Adrenal gland (tissue), 9 donors: ENCODE measurements at regions not wholly inside any gene's neighbourhood (a gene's known extent, or its start where the extent isn't known, plus 50 kb on each side); places are given as distances from the start of the nearest gene placed in this dataset.

Experiments
- DNase-seq, 7 donors: peaks; one replicate each; pipeline ENCODE4 v3.0.0-alpha.2; 2019 to 2020
- H3K27ac ChIP-seq, 5 donors: fragments of 200-600 bp; sonication (generic) in 4 of 5; 1 replicate in 3 of 5; 2 replicates in 2 of 5; pipeline versions ENCODE4 v1.5.1 to v1.8.0; 2016 to 2020; ENCODE audit warnings: mild to moderate bottlenecking in 1 of 5
- H3K27me3 ChIP-seq: fragments of 200-600 bp; 2 replicates; pipeline ENCODE4 v1.8.0; 2021
- H3K36me3 ChIP-seq, 2 donors: fragments of 200-600 bp; replicated peaks in 1 of 2; 1 replicate in 1 of 2; 2 replicates in 1 of 2; pipeline versions ENCODE4 v1.5.1 to v1.8.0; 2018 to 2022
- H3K4me1 ChIP-seq, 2 donors: fragments of 200-600 bp; replicated peaks in 1 of 2; 1 replicate in 1 of 2; 2 replicates in 1 of 2; pipeline versions ENCODE4 v1.5.1 to v1.8.0; 2018 to 2021
- H3K4me3 ChIP-seq, 4 donors: fragments of 200-600 bp; sonication (generic) in 3 of 4; one replicate each; pipeline ENCODE4 v1.5.1; 2016 to 2018
- H3K9me3 ChIP-seq, 3 donors: fragments of 200-600 bp; sonication (generic) in 1 of 3; replicated peaks in 1 of 3; 1 replicate in 2 of 3; 2 replicates in 1 of 3; pipeline versions ENCODE4 v1.5.1 to v1.8.0; 2016 to 2021
- CTCF ChIP-seq, 6 experiments: fragments of 450-650 bp in 4 of 6; fragments of 200-600 bp in 2 of 6; sonication (generic) in 1 of 6; IDR thresholded peaks; 1 replicate in 5 of 6; 2 replicates in 1 of 6; pipeline versions ENCODE4 v1.5.1 to v1.8.0; 2016 to 2021; ENCODE audit warnings: antibody characterized with exemption in 6 of 6, mild to moderate bottlenecking in 2 of 6, moderate library complexity in 1 of 6
- POLR2A ChIP-seq, 2 donors: fragments of 450-650 bp; IDR thresholded peaks; one replicate each; pipeline ENCODE4 v1.6.1; 2017; ENCODE audit warnings: antibody characterized with exemption in 2 of 2, mild to moderate bottlenecking in 2 of 2, moderate library complexity in 1 of 2
- WGBS, 4 donors: extraction: QIAGEN DNeasy Blood & Tissue Kit in 2 of 4; methylation state at CpG; one replicate each; pipeline versions ENCODE4 v1.1.5 to v1.1.7; 2013 to 2017; 5-methylcytosine and 5-hydroxymethylcytosine counted together
- intact Hi-C, 2 donors: fragments of 100-400 bp; cut with DNase I; formaldehyde crosslinking; loops; one replicate each; pipeline versions ENCODE4 v1.14.1 to v1.15.0; 2022 to 2023
- donor health status: healthy with polysubstance abuse.
- donor health status: Bipolar disorder and iron deficiency.
- donor health status: DM: yes; HTN: yes; CAD: no.
- donor health status: DM: no; HTN: no; CAD: no.
- donor health status: DM: no; HTN: no; CAD: no.

- no peak overlapping the region for H3K4me3 ChIP-seq
- no peak for DNase-seq
- no peaks in the 10 kb centered on the region for H3K9me3 ChIP-seq
- no peaks in the 10 kb centered on the region for H3K4me1 ChIP-seq
- intact Hi-C loops: no loop called here
- no peak overlapping the region for H3K27ac ChIP-seq
- H3K36me3 ChIP-seq: no peaks in the 10 kb centered on the region
- no peak for TF ChIP-seq CTCF (IDR thresholded peaks at IDR 0.05)
- TF ChIP-seq POLR2A (IDR thresholded peaks at IDR 0.05): no peak
- no peaks in the 10 kb centered on the region for H3K27me3 ChIP-seq
- 81 to 87% (median 82%) methylated on average over 6 of the region's 6 CpGs for WGBS, 4 donors
Observed at GRCh38 chr3:145936971-145937370, 224.0 kb downstream of the PLOD2 start.

- Histone ChIP-seq H3K27ac (no peak overlapping the region), H3K36me3 (no peaks in the 10 kb centered on the region), H3K27me3 (no peaks in the 10 kb centered on the region), H3K9me3 (no peaks in the 10 kb centered on the region), H3K4me1 (no peaks in the 10 kb centered on the region), H3K4me3 (no peak overlapping the region)
- intact Hi-C loops: no loop called here
- TF ChIP-seq CTCF (IDR thresholded peaks at IDR 0.05): no peak
- no peak for TF ChIP-seq POLR2A (IDR thresholded peaks at IDR 0.05)
- no peak for DNase-seq
- WGBS, 4 donors: 75 to 86% (median 81%) methylated on average over 2 of the region's 2 CpGs
Observed at GRCh38 chr3:145939431-145939830, 221.6 kb downstream of the PLOD2 start.

GRCh38 chr3:145942052-145942451 is 218.9 kb downstream of the PLOD2 start:
- no peak overlapping the region for H3K4me3 ChIP-seq
- no peak for TF ChIP-seq POLR2A (IDR thresholded peaks at IDR 0.05)
- TF ChIP-seq CTCF (IDR thresholded peaks at IDR 0.05): no peak
- H3K27me3 ChIP-seq: no peaks in the 10 kb centered on the region
- no peaks in the 10 kb centered on the region for H3K4me1 ChIP-seq
- H3K36me3 ChIP-seq: no peaks in the 10 kb centered on the region
- H3K27ac ChIP-seq: no peak overlapping the region
- no peaks in the 10 kb centered on the region for H3K9me3 ChIP-seq
- no peak for DNase-seq
- WGBS, 4 donors: 44 to 71% (median 63%) methylated on average over 1 of the region's 1 CpG
- intact Hi-C loops: no loop called here

GRCh38 chr3:145943952-145944351 is 217.0 kb downstream of the PLOD2 start:
- WGBS, 4 donors: 55 to 75% (median 68%) methylated on average over 2 of the region's 2 CpGs

More at GRCh38 chr3:145943952-145944351, 217.0 kb downstream of the PLOD2 start:
- Histone ChIP-seq H3K36me3 (no peaks in the 10 kb centered on the region), H3K27ac (no peak overlapping the region), H3K9me3 (no peaks in the 10 kb centered on the region), H3K4me3 (no peak overlapping the region), H3K4me1 (no peaks in the 10 kb centered on the region), H3K27me3 (no peaks in the 10 kb centered on the region)
- no peak for TF ChIP-seq POLR2A (IDR thresholded peaks at IDR 0.05)
- TF ChIP-seq CTCF (IDR thresholded peaks at IDR 0.05): no peak
- DNase-seq: no peak
- intact Hi-C loops: no loop called here
